ENCODE measurements at regions not wholly inside any gene's neighbourhood (a gene's known extent, or its start where the extent isn't known, plus 50 kb on each side); places are given as distances from the start of the nearest gene placed in this dataset.

- TF ChIP-seq CEBPB (IDR thresholded peaks at IDR 0.05; ENCODE audit: borderline replicate concordance in 1 of 2, low read depth in 2 of 2, low read length in 2 of 2) (no peak), CREM (IDR thresholded peaks at IDR 0.05; ENCODE audit: low read depth) (no peak), E2F4 (IDR thresholded peaks at IDR 0.05; ENCODE audit: low read depth, low read length) (no peak), SMC3 (IDR thresholded peaks at IDR 0.05; ENCODE audit: borderline replicate concordance, low read length) (no peak), SIN3A (IDR thresholded peaks at IDR 0.05; ENCODE audit: low read depth, low read length) (no peak), SPI1 (IDR thresholded peaks at IDR 0.05; ENCODE audit: borderline replicate concordance, insufficient read depth, low read depth, low read length) (no peak), EP300 (IDR thresholded peaks at IDR 0.05; ENCODE audit: borderline replicate concordance in 1 of 2, control insufficient read depth in 1 of 2, low read depth in 2 of 2, low read length in 2 of 2) (no peak), RAD21 (IDR thresholded peaks at IDR 0.05; ENCODE audit: insufficient read depth, low read depth, low read length) (no peak), YY1 (IDR thresholded peaks at IDR 0.05; ENCODE audit: low read depth, low read length) (no peak), SRF (IDR thresholded peaks at IDR 0.05; ENCODE audit: low read depth in 2 of 2, low read length in 2 of 2) (no peak), POLR2AphosphoS2 (IDR thresholded peaks at IDR 0.05; ENCODE audit: low read depth, low read length) (no peak), CREB1 (IDR thresholded peaks at IDR 0.05; ENCODE audit: low read depth) (no peak)
- TF ChIP-seq, protein P1, sequence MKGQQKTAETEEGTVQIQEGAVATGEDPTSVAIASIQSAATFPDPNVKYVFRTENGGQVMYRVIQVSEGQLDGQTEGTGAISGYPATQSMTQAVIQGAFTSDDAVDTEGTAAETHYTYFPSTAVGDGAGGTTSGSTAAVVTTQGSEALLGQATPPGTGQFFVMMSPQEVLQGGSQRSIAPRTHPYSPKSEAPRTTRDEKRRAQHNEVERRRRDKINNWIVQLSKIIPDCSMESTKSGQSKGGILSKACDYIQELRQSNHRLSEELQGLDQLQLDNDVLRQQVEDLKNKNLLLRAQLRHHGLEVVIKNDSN (IDR thresholded peaks at IDR 0.05; ENCODE audit: borderline replicate concordance, extremely low read length, insufficient read depth, low read depth, low read length) = no peak
Measured at GRCh38 chr2:215487002-215487372, 51.1 kb upstream of the FN1 start.
